PC-3 (cell line): ENCODE measurements at regions not wholly inside any gene's neighbourhood (a gene's known extent, or its start where the extent isn't known, plus 50 kb on each side); places are given as distances from the start of the nearest gene placed in this dataset.

Experiments used
- ATAC-seq: fragments of 200-7000 bp; cut with Tn5 transposase; 2 replicates; pipeline ENCODE4 v1.9.1; 2020; ENCODE audit warnings: mild to moderate bottlenecking, moderate library complexity
- BruUV-seq: library from RNA; stranded (reverse); fragments of 400-500 nt; replicated peaks from 2 replicates; lab custom pipeline; 2021; lab: Mats Ljungman, UMichigan
- CTCF ChIA-PET: fragments of 300-600 bp; sonication (Branson Sonifier 250); formaldehyde crosslinking; loops from one replicate; lab custom pipeline; 2022; ENCODE audit warnings: antibody characterized with exemption; lab: Charles Lee
- POLR2A ChIA-PET: fragments of 300-600 bp; sonication (Branson Sonifier 250); formaldehyde crosslinking; loops from one replicate; lab custom pipeline; 2022; ENCODE audit warnings: antibody characterized with exemption; ENCODE audit not compliant: unreplicated experiment; lab: Charles Lee
- DNase-seq: peaks from one replicate; pipeline ENCODE4 v3.0.0-alpha.2; 2015
- H2AFZ ChIP-seq: fragments of 300-600 bp; sonication (generic); 2 replicates; pipeline ENCODE4 v1.6.0; 2016; ENCODE audit warnings: antibody characterized with exemption, low read length
- H3F3A ChIP-seq: fragments of 300-600 bp; sonication (generic); one replicate; pipeline ENCODE4 v1.6.0; 2017; ENCODE audit warnings: antibody characterized with exemption, low read length, control low read depth, mild to moderate bottlenecking; ENCODE audit not compliant: unreplicated experiment
- H3K27ac ChIP-seq: fragments of 300-600 bp; sonication (generic); 2 replicates; pipeline ENCODE4 v1.5.1; 2016; ENCODE audit warnings: mild to moderate bottlenecking, low read length
- H3K27me3 ChIP-seq: fragments of 300-600 bp; sonication (generic); 2 replicates; pipeline ENCODE4 v1.6.1; 2016; ENCODE audit warnings: low read length, mixed read lengths
- H3K36me3 ChIP-seq: fragments of 300-600 bp; sonication (generic); 2 replicates; pipeline ENCODE4 v1.6.1; 2016; ENCODE audit warnings: low read depth, mixed run types, low read length, mixed read lengths
- H3K4me1 ChIP-seq: fragments of 300-600 bp; sonication (generic); 2 replicates; pipeline ENCODE4 v1.5.1; 2016; ENCODE audit warnings: low read length; ENCODE audit not compliant: insufficient read depth
- H3K4me2 ChIP-seq: fragments of 300-600 bp; sonication (generic); 2 replicates; pipeline ENCODE4 v1.6.0; 2016; ENCODE audit warnings: low read length
- H3K4me3 ChIP-seq: fragments of 300-600 bp; sonication (generic); 2 replicates; pipeline ENCODE4 v1.5.1; 2016; ENCODE audit warnings: mild to moderate bottlenecking, low read length, mixed read lengths
- H3K79me2 ChIP-seq: fragments of 300-600 bp; sonication (generic); 2 replicates; pipeline ENCODE4 v1.6.1; 2017; ENCODE audit warnings: low read length, mixed read lengths
- H3K9ac ChIP-seq: fragments of 300-600 bp; sonication (generic); 2 replicates; pipeline ENCODE4 v1.6.0; 2016; ENCODE audit warnings: mild to moderate bottlenecking, low read length
- H3K9me2 ChIP-seq: fragments of 300-600 bp; sonication (generic); replicated peaks from 2 replicates; pipeline ENCODE4 v1.6.1; 2016; ENCODE audit warnings: mixed run types, low read length, mixed read lengths
- H3K9me3 ChIP-seq: fragments of 300-600 bp; sonication (generic); 2 replicates; pipeline ENCODE4 v1.6.1; 2016; ENCODE audit warnings: low read length, mixed read lengths
- H4K20me1 ChIP-seq: fragments of 300-600 bp; sonication (generic); 2 replicates; pipeline ENCODE4 v1.6.1; 2016; ENCODE audit warnings: low read length, mixed read lengths
- EZH2 ChIP-seq: fragments of 300-600 bp; sonication (generic); IDR thresholded peaks from one replicate; pipeline ENCODE4 v1.6.1; 2017; ENCODE audit warnings: antibody characterized with exemption, mild to moderate bottlenecking, low read length; ENCODE audit not compliant: unreplicated experiment
- EZH2phosphoT487 ChIP-seq: fragments of 300-600 bp; sonication (generic); IDR thresholded peaks from 2 replicates; pipeline ENCODE4 v1.6.1; 2018; ENCODE audit warnings: mild to moderate bottlenecking, antibody characterized with exemption, low read length, borderline replicate concordance
- intact Hi-C: fragments of 100-400 bp; cut with micrococcal nuclease; formaldehyde crosslinking; loops from 2 replicates; pipeline ENCODE4 v1.9.0; 2023
- TF ChIP-seq, protein P1 (sequence below): fragments of 300-600 bp; sonication (generic); conservative IDR thresholded peaks from 2 replicates; pipeline ENCODE4 v1.5.1; 2017; ENCODE audit warnings: antibody characterized with exemption, low read depth, mild to moderate bottlenecking, low read length

DNA sequence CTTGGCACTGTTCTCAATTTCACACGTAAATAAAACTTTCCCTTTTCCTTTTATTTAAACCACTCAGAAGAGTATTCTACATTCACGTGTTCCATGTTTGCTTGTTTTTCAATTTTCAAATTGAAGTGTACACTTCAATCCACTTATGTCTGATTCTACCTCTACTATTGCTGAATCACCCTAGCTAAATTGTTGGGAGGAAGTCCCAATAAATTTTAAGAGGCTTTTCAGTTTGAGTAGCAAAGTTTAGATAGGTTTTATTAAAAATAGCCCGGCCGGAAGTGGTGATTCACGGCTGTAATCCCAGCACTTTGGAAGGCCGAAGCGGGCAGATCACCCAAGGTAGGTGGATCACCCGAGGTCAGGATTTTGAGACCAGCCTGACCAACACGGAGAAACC is 1414.7 kb upstream of the CELF2 start:
- no TSS peak for BruUV-seq
- H3K27me3 ChIP-seq = no peaks in the 10 kb centered on the region
- no peak for TF ChIP-seq EZH2
- no peak for TF ChIP-seq EZH2phosphoT487
- TF ChIP-seq, protein P1, sequence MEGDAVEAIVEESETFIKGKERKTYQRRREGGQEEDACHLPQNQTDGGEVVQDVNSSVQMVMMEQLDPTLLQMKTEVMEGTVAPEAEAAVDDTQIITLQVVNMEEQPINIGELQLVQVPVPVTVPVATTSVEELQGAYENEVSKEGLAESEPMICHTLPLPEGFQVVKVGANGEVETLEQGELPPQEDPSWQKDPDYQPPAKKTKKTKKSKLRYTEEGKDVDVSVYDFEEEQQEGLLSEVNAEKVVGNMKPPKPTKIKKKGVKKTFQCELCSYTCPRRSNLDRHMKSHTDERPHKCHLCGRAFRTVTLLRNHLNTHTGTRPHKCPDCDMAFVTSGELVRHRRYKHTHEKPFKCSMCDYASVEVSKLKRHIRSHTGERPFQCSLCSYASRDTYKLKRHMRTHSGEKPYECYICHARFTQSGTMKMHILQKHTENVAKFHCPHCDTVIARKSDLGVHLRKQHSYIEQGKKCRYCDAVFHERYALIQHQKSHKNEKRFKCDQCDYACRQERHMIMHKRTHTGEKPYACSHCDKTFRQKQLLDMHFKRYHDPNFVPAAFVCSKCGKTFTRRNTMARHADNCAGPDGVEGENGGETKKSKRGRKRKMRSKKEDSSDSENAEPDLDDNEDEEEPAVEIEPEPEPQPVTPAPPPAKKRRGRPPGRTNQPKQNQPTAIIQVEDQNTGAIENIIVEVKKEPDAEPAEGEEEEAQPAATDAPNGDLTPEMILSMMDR = no peak
- H3K9me3 ChIP-seq = no peaks in the 10 kb centered on the region
- CTCF ChIA-PET = no interaction called here
- no peaks in the 10 kb centered on the region for H3K79me2 ChIP-seq
- no peak for ATAC-seq
- H3K9ac ChIP-seq = no peak overlapping the region
- no peak overlapping the region for H3K4me3 ChIP-seq
- no peak overlapping the region for H2AFZ ChIP-seq
- intact Hi-C loops = no loop called here
- H3F3A ChIP-seq = no peaks in the 10 kb centered on the region
- DNase-seq = no peak
- POLR2A ChIA-PET = no interaction called here
- H4K20me1 ChIP-seq = no peaks in the 10 kb centered on the region
- H3K4me1 ChIP-seq = no peaks in the 10 kb centered on the region
- no peaks in the 10 kb centered on the region for H3K36me3 ChIP-seq
- H3K27ac ChIP-seq = no peak overlapping the region
- H3K4me2 ChIP-seq = no peak overlapping the region
- H3K9me2 ChIP-seq = no peaks in the 10 kb centered on the region

DNA sequence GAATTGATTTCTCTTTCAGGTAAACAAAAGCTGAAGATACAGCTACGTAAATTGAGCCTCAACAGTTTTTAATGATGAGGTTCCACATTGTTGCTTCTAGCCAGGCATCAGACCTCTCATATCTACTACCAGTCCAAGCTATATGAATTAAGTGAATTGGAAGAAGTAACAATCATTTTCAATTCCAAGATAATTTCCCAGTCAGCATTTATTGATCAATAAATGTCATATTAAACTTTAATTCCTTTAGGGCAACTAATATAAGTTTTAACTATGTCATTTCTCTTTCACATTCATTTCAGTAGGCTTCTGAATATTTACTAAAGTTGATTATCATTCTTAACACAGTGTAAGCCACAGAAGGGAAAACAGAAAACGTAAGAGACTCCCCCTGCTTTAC is 1413.7 kb upstream of the CELF2 start:
- no peaks in the 10 kb centered on the region for H4K20me1 ChIP-seq
- no peaks in the 10 kb centered on the region for H3K36me3 ChIP-seq
- TF ChIP-seq EZH2 (no peak), EZH2phosphoT487 (no peak)
- TF ChIP-seq, protein P1 = no peak
- no peak overlapping the region for H3K4me3 ChIP-seq
- POLR2A ChIA-PET = no interaction called here
- H3K27me3 ChIP-seq = no peaks in the 10 kb centered on the region
- H3K4me2 ChIP-seq = no peak overlapping the region
- DNase-seq (no peak), ATAC-seq (no peak)
- H3F3A ChIP-seq = no peaks in the 10 kb centered on the region
- no peak overlapping the region for H2AFZ ChIP-seq
- CTCF ChIA-PET = no interaction called here
- H3K9me2 ChIP-seq = no peaks in the 10 kb centered on the region
- H3K79me2 ChIP-seq = no peaks in the 10 kb centered on the region
- H3K9ac ChIP-seq = no peak overlapping the region
- intact Hi-C loops = no loop called here
- no peaks in the 10 kb centered on the region for H3K4me1 ChIP-seq
- no TSS peak for BruUV-seq
- no peaks in the 10 kb centered on the region for H3K9me3 ChIP-seq
- H3K27ac ChIP-seq = no peak overlapping the region

DNA sequence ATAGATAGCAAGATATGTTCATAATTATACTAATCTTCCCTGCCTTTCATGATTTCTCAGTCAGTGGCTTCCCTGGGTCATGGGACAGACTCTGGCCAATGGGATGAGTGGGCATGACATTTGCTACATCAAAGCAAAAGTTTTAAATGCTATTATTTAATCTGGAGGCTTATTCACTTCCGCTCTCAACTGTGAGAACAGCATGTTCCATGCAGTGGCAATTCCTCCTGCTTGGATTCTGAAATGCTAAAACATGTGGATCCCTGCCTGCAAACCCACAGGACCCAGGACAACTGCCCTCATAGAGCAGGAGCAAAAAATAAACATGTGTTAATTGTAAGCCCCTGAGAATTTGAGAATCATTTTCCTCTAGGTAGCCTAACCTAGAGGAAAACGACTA is 1412.4 kb upstream of the CELF2 start:
- Histone ChIP-seq H3K27ac (no peak overlapping the region), H3K4me1 (no peaks in the 10 kb centered on the region), H3K36me3 (no peaks in the 10 kb centered on the region), H3K27me3 (no peaks in the 10 kb centered on the region), H3K9me2 (no peaks in the 10 kb centered on the region), H3K4me2 (no peak overlapping the region), H4K20me1 (no peaks in the 10 kb centered on the region), H3K9me3 (no peaks in the 10 kb centered on the region), H3K79me2 (no peaks in the 10 kb centered on the region), H3F3A (no peaks in the 10 kb centered on the region), H3K9ac (no peak overlapping the region), H2AFZ (no peak overlapping the region), H3K4me3 (no peak overlapping the region)
- intact Hi-C loops = no loop called here
- ATAC-seq = no peak
- no peak for DNase-seq
- BruUV-seq = no TSS peak
- ChIA-PET CTCF (no interaction called here), POLR2A (no interaction called here)
- TF ChIP-seq EZH2phosphoT487 (no peak), EZH2 (no peak)
- TF ChIP-seq, protein P1 = no peak
